NCI-H1105 treated with DMSO at 0.1 percent for 48 hours (cell line): ENCODE measurements at regions not wholly inside any gene's neighbourhood (a gene's known extent, or its start where the extent isn't known, plus 50 kb on each side); places are given as distances from the start of the nearest gene placed in this dataset.
A peak's percentile ranks its signal among the peaks of the same experiment; 100 is the strongest.
"Not testable (repeated sequence)": the region's sequence is repeated elsewhere in the genome, so short reads cannot be mapped to it uniquely, and the experiment has no call there.

Experiments
- DNase-seq: peaks from one replicate; lab custom pipeline; 2025; lab: John Stamatoyannopoulos, UW

DNA sequence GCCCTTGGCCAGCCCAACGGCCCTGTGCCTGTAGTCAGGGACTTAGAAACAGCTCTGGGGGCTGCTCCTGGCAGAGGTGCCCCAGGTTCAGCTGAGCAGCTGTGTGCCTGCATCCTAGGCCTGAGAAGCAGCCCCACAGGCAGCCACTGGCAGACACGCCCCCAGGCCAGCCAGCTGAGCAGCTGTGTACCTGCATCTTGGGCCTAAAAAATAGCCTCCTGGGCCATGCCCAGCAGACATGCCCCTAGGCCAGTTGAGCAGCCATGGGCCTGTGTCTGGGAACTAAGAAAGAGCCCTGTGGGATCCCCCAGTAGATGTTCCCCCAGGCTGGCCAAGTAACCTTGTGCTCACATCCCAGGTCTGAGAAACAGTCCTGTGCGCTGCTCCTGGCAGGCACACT is 64.0 kb downstream of the TBR1 start:
- no peak for DNase-seq

DNA sequence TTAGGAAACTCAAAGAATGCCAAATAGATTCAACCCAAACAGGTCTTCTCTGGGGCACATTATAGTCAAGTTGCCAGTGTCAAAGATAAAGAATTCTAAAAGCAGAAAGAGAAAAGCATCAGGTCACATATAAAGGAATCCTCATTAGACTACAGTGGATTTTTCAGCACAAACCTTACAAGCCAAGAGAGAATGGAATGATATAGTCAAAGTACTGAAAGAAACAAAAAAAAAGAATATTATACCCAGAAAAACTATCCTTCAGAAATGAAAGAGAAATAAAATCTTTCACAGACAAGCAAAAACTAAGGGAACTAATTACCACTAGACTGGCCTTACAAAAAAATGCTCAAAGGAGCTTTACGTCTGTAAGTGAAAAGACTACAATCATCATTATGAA is 65.5 kb downstream of the TBR1 start:
- DNase-seq: no peak

DNA sequence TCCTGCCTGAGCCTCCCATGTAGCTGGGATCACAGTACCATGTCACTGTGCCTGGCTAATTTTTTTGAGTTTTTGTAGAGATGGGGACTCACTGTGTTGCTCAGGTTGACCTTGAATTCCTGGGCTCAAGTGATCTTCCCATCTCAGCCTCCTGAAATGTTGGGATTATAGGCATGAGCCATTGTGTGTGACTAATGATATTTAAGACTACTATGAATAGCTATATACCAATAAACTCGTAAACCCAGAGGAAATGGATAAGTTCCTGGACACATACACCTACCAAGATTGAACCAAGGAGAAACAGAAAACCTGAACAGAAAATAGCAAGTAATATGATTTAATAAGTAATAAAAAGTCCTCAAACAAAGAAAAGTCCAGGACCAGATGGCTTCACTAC is 68.0 kb downstream of the TBR1 start:
- no peak for DNase-seq

DNA sequence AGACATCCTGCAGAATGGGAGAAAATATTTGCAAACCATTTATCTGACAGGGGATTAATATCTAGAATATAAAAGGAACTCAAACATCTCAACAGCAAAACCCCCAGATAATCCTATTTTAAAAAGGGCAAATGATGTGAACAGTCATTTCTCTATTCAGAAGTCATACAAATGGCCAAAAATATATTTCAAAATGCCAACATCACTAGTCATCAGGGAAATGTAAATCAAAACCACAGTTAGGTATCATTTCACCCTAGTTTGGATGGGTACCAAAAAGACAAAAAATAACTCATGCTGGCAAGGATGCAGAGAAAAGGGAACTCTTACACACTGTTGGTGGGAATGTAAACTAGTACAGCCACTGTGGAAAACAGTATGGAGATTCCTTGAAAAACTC is 70.0 kb downstream of the TBR1 start:
- DNase-seq: no peak

DNA sequence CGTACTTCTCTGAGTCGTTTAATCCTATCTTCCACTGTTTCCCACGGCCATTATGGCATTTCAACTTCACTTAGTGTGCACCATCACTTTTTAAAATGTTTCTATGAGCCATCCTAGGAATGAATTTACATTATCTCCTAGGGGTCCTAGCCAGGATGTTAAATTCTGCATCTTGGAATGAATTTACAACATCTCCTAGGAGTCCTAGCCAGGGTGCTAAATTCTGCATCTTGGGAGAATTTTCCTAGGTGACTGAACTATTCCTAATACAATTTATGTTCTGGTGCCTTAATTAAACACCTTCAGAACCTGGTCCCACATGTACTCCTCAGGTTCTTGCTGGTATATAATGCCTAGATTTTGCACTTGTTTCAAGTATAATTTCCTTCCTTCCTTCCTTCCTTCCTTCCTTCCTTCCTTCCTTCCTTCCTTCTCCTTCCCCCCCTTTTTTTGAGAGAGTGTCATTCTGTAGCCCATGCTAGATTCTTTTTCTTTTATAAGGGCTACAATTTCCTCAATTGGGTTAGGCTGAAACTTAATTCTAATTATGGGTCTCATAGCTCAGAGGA is 72.1 kb downstream of the TBR1 start:
- no peak for DNase-seq

DNA sequence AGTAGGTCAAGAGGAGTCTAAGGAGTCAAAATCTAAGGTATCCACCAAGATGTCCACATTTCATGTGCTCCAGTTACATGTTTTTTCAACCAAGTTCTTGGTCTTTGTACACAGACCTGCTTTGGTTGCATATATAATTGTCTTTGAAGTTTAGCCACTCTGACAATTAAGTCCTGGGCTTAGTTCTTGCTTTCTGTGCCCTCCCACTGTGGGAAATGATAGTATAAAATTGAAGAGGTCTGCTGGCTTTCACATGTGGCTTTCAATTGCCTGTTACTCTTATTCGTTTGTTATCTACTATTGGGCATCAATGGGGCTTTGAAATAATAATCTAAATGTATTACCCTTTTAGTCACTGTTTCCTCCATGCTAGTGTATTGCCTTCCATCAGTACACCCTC is 72.8 kb downstream of the TBR1 start:
- DNase-seq: no peak

DNA sequence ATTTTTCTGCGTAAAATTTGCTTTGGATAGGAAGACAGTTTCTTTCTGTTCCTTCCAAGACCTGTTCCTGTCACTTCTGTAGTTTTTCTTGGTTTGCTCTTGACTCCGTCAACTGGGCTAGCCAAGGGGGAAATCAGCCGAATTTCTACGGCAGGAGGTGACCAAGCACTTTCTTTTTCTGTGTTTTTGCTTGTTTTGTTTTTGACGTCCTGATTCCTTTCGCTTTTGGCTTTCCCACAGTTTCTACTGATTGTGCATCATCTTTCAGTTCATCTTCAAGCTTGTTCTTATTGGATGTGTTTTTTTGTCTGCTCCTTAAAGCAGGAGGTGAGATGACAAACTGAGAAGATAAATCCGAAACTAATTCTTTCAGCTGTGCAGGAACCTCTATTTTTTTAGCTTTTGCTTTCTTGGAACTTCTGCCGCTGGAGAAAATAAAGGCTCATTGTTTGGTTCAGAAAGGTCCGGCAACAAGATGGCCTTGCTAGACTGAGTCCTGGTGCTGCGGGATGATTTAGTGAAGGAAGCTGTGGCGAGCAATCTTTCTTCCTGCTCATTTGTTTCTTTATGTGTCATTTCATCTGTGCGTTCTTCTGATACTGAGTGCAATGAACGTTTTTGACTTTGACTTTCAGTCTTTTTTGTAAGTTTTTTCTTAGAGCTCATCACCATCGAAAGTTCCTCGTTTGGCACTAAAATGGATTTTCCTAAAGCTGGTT is 85.0 kb downstream of the TBR1 start:
- DNase-seq: not testable (repeated sequence)

DNA sequence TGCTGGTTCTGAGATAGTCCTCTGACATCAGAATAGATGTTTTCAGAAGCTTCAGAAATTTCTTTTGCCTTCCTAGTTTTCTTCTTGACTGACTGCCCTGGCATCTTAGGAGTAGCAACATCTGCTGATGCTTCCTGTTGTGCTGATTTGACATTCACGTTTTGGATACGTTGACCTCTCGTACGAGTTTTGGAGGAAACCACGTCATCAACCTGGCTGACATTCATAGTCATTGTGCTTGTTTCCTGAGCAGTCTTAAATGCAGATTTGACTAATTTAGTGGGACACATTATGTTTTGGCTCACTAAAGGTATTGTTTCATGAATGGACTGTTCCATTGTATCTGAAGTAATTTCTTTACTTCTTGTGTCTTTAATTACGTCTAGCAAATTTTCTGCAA is 86.2 kb downstream of the TBR1 start:
- not testable (repeated sequence) for DNase-seq

DNA sequence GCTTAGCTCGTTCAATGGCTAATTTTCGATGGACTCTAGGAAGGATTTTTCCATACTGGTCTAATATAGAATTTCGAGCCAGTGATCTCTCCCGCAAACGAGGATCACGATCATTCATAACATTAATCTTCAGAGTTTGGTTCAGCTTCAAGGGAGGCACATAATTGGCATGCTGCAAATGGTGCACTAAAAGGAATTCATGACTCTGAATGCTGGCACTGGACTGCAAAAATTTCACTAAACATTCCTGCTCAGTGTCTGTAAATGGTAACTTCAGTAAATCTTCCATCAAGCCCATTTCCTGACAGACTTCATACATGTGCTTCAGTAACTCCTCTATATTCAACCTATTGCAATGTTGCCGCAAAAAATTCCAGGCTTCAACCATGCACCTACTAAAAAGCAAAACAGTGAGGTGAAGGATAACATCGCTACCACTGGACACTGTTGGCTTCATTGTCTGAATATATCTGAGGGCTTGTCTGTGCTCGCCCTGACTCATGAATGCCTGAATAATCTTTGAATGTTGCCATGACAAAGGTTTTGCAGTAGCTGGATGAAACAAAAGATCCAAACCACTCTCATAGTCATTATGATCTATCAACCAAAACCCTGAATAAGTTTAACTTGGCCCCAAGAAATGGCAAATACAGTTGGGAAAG is 88.7 kb downstream of the TBR1 start:
- DNase-seq: peak; percentile 58

DNA sequence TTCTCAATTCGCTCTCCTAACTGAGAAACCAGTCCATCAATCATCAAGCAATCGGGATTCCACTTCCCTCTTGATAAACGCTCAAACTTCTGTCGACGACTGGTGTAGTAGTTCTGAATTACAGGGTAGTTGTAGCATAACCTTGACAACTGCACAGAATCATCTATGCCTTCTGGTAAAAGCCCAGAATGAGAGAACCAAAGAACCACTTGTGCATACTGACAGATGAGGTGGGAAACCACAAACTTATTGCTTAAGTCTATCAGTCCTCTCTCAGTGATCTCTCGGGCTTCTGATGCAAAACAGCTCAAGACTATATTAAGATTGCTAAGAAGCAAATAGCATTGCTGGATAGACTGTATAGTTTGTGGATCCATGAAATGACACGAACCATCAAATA is 89.4 kb downstream of the TBR1 start:
- not testable (repeated sequence) for DNase-seq

DNA sequence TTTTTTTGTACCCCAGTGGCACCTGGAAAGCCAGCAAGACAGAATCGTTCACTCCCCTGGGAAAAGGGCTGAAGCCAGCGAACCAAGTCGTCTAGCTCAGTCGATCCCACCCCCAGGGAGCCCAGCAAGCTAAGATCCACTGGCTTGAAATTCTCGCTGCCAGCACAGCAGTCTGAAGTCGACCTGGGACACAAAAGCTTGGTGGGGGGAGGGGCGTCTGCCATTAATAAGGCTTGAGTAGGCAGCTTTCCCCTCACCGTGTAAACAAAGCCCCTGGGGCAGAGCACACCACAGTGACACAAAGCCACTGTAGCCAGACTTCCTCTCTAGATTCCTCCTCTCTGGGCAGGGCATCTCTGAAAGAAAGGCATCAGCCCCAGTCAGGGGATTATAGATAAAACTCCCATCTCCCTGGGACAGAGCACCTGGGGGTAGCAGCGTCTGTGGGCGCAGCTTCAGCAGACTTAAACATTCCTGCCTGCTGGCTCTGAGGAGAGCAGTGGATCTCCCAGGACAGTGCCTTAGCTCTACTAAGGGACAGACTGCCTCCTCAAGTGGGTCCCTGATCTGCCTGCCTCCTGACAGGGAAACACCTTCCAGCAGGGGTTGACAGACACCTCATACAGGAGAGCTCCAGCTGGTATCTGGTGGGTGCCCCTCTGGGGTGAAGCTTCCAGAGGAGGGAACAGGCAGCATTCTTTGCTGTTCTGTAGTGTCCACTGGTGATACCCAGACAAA is 97.4 kb downstream of the TBR1 start:
- not testable (repeated sequence) for DNase-seq

DNA sequence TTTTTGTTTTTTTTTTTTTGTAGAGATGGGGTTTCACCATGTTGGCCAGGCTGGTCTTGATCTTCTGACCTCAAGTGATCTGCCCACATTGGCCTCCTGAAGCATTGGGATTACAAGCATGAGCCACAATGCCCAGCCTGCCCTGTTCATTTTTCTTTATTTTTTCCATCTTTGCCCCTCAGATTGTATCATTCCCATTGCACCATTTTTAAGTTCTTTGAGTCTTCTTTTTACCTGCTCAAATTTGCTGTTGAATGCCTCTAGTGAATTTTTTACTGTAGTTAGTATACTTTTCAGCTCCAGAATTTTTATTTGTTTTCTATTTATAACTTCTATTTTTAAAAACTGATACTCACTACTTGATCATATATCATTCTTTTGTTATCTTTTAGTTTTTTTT is 101.4 kb upstream of the SLC4A10 start:
- no peak for DNase-seq

DNA sequence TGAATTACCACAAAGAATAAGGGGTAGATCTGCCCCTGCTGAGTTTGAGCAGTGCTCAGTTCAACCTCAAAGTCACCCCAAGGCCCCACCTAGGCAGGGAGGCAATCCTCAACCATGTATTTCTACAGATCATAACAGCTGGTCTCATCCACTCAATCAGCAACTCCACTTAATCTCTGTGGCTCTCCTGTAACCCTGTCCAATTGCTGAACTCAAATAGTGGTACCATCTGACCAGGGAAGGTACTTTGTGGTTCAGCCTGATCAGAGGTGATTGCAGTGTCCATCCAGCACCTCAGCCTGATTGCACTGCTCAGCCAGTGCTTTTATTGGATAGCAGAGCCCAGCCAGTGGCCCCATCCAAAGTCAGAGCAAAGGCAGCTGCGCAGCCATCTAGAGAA is 91.0 kb upstream of the SLC4A10 start:
- no peak for DNase-seq

DNA sequence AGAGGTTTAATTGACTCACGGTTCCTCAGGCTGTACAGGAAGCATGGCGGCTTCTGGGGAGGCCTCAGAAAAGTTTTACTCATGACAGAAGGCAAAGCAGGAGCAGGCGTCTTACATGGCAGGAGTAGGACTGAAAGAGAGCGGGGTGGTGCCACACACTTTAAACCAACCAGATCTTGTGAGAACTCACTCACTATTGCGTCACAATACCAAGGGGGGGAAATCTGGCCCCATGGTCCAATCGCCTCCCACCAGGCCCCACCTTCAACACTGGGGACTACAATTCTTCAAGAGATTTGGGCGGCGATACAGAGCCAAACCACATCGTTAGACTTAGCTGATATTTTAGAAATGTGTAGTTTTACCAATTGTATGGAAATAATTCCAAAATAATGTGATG is 77.6 kb upstream of the SLC4A10 start:
- no peak for DNase-seq

DNA sequence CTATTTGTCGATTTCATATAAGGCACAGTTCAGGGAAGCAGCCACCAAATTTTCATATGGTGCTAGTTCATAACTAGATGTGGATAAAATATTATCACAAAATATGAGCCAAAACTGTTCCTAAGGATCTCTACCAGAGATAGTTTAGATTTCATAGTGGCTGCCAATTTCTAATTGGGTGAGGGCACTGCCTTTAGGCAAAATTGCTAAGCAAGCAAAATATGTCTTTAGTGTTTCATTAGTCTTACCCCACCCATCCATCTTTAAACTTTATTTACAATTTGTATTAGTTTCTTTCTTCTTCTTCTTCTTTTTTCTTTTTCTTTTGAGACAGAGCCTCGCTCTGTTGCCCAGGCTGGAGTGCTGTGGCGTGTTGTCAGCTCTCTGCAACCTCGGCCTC is 77.1 kb upstream of the SLC4A10 start:
- DNase-seq: no peak

DNA sequence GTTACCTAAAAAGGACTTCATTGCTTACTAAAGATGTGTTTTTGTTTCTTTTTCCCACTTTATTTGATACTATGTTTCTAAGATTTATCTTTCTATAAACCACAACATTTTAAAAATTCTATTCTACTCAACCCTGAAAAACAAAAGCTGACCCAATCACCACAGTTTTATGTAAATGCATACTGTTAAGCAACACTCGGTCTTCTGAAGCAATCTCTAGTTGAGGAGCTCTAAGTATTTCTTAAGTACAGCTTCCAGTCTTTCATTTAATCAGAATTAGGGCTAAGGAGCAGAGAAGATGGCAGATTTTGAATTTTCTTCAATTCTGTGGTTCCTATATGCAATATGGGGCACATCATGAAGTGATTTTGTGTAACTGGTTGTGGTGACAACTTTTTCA is 72.2 kb upstream of the SLC4A10 start:
- DNase-seq: no peak

DNA sequence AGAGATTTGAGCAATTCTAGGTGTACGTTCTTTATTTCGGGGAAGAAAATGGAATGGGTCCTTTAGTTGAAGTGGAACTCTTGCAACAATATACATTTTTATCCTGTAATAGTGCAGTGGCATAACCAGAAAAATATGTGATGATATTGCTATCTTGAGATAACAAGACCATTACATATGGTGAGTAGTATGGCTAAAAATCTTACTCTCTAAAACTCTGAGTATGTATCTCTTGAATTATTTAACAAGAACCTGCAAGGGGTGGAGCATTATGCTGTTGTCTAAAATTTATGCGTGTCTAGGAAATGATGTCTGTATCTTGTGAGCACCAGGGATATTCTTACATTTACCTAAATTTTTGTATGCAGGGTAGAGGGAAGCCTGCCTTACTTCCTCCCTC is 68.4 kb upstream of the SLC4A10 start:
- no peak for DNase-seq

DNA sequence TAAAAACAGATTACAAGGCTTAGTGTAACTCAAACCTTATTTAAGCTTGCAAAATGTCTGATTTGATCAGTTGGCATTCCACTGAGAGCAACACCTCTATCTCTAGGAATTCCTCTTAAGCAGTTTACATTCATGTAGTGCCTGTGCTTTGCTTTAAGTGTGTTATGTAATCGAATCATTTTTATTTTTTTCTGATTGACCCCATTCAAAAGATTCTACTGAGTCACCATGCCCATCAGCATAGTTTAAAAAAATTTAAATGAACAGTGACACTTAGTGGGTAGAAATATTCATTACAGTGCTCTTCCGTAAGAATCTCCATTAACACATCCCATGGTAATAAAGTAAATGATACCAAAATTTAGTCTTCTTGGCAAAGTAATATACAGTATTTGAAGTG is 67.8 kb upstream of the SLC4A10 start:
- no peak for DNase-seq

DNA sequence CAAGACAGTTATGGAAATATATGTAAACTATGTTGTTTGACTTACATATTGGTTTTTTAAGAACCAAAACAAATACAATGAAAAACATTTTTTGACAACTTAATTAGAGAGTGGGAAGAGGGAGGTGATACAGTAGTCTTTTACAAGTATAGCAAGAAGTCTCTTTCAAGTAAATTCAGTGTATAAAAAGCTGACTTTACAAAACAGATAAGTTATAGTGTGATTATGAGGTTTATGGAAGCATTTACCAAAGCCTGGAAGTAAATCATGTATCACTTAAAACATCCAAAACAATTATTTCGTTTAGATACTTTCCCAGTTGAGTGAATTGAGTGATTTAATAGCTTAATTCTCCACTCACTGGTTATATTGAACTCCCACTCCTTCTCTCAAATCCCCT is 66.7 kb upstream of the SLC4A10 start:
- DNase-seq: no peak

DNA sequence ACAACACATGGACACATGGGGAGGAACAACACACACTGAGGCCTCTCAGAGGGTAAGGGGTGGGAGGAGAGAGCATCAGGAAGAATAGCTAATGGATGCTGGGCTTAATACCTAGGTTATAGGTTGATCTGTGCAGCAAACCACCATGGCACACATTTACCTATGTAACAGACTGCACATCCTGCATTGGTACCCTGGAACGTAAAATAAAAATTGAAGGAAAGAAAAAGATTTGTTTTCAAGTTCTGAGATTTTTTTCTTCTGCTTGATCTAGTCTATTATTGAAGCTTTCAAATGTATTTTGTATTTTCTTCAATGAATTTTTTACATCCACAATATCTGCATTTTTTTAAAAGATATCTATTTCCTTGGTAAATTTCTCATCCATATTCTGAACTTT is 59.3 kb upstream of the SLC4A10 start:
- no peak for DNase-seq

DNA sequence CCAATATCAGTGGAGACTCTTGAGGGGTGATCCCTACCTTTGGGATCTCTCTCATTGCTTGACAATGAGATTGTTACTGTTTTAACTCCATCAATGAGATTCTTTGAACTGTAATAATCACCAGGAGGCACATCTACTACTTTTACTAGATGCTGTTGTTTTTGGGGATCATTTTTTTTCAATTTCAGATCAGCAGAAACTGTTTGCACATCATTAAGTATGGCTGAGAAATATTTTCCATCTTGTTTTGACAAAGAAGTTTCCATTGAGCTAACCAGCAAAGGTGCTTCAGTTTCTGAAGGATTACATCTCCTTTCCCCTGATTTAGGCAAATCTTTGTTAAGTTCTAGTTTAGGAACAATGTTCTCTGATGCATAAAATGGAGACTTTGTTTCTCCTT is 54.8 kb upstream of the SLC4A10 start:
- no peak for DNase-seq

DNA sequence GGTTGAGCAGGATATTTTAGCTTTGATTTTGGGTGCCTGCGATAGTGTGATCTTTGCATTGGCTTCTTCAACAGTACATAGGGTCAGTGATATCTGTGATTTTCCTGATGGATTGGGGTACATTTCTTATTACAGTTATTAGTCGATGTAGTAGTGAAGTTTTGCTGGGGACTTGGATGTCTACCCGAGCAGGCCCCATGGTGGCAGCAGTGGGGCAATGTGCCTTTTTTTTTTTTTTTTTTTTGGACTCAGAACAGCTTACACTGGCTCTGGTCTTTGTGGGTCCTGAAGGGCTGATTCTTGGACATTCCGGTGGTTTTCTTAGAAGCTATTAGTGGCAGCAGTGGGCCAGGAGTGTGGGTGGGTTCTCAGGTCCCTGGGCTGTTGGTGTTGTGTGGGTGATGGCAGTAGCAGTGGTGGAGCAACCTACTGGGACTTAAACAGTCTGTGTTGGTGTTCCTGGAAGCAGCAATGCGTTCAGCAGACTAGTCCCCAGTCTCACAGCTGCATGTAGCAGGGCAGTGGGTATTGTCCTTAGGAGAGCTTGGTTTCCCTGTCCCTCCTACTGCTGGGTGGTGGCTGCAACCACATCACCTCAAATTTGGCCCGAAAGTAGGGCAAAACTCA is 53.7 kb upstream of the SLC4A10 start:
- no peak for DNase-seq

DNA sequence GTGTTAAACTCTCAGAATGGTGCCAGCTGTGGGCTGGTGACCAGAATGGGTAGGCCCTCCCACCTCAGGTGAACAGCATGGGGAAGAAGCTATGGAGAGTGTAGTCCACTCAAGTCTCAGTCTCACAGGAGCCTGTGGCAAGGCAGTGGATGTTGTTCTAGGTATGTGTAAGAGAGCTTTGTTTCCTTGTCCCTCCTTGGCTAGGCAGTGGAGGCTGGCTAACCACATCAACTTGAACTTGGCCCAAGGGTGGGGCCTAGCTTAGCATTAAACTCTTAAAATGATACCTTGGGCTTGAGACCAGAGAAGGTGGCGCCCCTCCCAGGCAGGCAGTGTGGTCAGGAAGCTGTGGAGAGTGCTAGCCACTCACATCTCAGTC is 53.2 kb upstream of the SLC4A10 start:
- DNase-seq: no peak
